SKM-1 (cell line): ENCODE measurements at regions not wholly inside any gene's neighbourhood (a gene's known extent, or its start where the extent isn't known, plus 50 kb on each side); places are given as distances from the start of the nearest gene placed in this dataset.

Experiments used
- DNase-seq: peaks from one replicate; lab custom pipeline; 2025; ENCODE audit not compliant: unreplicated experiment; lab: John Stamatoyannopoulos, UW

GRCh38 chr3:117786349-117786748 is 1076.8 kb downstream of the TUSC7 start:
- DNase-seq: no peak

GRCh38 chr3:117788061-117788460 is 1078.5 kb downstream of the TUSC7 start:
- no peak for DNase-seq

- DNase-seq: no peak
Measured at GRCh38 chr3:117788506-117788905, 1078.9 kb downstream of the TUSC7 start.

GRCh38 chr3:117790235-117790987 is 1080.8 kb downstream of the TUSC7 start:
- no peak for DNase-seq

GRCh38 chr3:117793622-117794265 is 1084.2 kb downstream of the TUSC7 start:
- DNase-seq: no peak

GRCh38 chr3:117798221-117798620 is 1088.6 kb downstream of the TUSC7 start:
- no peak for DNase-seq

DNA sequence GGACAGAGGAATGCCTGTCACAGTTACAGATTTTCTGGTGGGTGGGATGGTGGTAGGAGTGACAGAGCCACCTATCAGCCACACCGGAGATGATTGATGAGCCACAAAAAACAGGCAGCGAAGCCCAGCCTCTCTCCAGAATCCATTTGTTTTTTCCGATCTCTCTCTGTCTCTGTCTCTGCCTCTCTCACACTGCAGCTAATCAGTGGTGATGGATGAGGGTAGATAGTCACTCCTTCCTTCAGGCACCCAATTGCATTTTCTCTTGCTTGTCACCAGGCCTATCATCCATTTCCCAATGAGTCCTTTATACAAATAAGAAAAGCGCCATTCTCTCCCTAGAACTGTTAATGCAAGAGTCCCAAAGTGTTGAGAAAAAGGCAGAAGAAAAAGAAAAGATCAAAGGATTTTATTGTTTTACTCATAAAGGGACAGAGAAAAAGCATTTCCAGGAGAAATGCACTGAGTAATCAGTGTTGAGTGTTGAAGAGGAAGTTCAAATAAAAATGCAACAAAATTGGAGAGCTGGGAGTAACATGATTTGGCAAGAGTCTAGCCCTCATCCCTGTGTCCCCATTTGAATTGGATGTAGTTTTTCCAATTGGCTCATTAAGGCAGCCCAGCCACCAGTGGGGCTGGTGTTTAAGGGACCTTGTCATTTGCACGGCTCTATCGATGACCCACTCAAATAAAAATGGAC is 1089.3 kb downstream of the TUSC7 start:
- no peak for DNase-seq

- DNase-seq: no peak
Measured at GRCh38 chr3:117799387-117799735, 1089.8 kb downstream of the TUSC7 start.

GRCh38 chr3:117801912-117802239 is 1092.3 kb downstream of the TUSC7 start:
- DNase-seq: no peak

GRCh38 chr3:117809186-117810081 is 1099.9 kb downstream of the TUSC7 start:
- DNase-seq: no peak

DNA sequence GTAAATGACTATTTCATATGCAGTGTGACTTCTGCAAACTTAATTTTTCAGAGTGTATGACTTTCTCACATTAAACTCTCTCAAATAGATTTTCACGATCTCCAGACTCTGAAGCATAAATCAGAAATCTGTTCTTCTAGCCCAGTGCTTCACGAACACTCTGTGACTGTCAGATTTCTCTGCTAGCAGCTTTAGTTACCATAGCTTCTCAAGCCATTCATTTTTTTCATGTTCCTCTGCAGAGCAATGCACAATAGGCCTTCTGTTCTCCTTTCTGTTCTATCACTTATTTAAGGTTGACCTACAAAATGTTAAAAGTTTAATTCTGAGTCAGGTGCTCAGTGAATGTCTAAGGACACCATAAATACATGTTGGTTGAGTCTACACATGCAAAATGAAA is 1102.2 kb downstream of the TUSC7 start:
- DNase-seq: no peak

- no peak for DNase-seq
Measured at GRCh38 chr3:117814975-117815374, 1105.4 kb downstream of the TUSC7 start.

GRCh38 chr3:117817103-117817502 is 1107.5 kb downstream of the TUSC7 start:
- no peak for DNase-seq

DNA sequence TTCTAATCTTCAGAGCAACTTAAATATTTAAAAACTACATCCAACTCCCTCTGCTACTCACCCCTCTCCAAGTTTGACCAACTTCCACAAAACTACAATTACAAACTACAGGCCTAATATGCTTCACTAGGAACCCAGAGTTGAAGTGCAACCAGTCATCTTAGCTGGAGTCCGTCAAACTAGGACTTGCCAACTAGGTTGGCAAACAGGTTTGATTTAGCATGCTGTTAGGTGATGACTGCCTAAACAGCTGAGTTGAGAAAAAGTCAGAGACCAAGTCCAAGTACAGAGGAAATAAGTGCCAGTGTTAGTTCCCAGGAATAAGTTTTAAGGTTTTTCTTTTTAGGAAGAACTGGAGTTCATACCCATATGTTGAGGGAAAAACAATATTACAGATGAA is 1109.0 kb downstream of the TUSC7 start:
- no peak for DNase-seq

GRCh38 chr3:117820658-117821299 is 1111.2 kb downstream of the TUSC7 start:
- no peak for DNase-seq

- no peak for DNase-seq
Measured at GRCh38 chr3:117822416-117822815, 1112.8 kb downstream of the TUSC7 start.

DNA sequence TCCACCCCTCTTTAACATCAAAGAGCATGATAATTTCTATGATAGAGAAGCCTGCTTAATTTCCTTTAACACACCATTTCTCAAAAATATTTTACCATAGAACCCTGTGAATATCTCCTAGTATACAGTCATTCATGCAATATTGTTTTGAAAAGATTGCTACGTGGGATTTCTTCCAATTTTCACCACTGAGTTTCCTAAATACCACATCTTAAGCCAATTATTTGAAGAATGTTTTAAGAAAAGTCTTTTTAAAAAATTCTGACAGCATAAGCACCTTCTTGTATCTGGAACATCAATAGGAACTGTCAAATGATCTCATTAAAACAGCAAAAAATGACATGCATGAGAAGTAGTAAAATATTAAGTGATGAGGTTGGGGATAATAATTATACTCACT is 1126.7 kb downstream of the TUSC7 start:
- DNase-seq: no peak

- no peak for DNase-seq
Measured at GRCh38 chr3:117837391-117837790, 1127.8 kb downstream of the TUSC7 start.

DNA sequence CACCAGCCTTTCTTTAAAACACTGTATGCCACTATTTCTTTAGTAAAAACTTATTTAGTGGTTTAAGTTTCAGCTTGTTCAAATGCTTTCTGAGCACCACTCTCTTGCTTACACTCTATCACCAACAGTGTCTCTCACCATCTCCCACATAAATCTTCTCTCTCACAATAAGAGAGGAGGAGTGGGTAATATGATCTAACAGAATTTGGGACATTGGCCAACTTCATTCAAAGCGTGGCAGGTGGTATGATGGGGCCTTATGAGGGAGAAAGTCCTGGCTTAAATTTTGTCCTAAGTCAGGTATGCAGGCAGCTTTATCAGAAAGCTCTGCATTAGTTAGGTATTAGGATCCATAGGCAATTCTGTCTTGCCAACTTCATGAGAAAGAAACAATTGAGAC is 1132.5 kb downstream of the TUSC7 start:
- DNase-seq: no peak

- DNase-seq: no peak
Measured at GRCh38 chr3:117843356-117843755, 1133.8 kb downstream of the TUSC7 start.

- no peak for DNase-seq
Measured at GRCh38 chr3:117844676-117845075, 1135.1 kb downstream of the TUSC7 start.
